ENCODE measurements at regions not wholly inside any gene's neighbourhood (a gene's known extent, or its start where the extent isn't known, plus 50 kb on each side); places are given as distances from the start of the nearest gene placed in this dataset.
A peak's percentile ranks its signal among the peaks of the same experiment; 100 is the strongest.

GRCh38 chr11:127995921-127996320, 591.4 kb downstream of the ETS1 start:
- H3K27me3 Mint-ChIP-seq (ENCODE audit: insufficient read depth, unreplicated experiment), result no peaks in the 10 kb centered on the region
- DNase-seq (ENCODE audit: unreplicated experiment), result no peak
- CTCF ChIA-PET, result interaction anchor here (0.6 kb wide), 1 partner anchor 395 kb away, joined by 3 read pairs; no protein-coding TSS in a partner anchor
- no peaks in the 10 kb centered on the region for H3K36me3 Mint-ChIP-seq (ENCODE audit: insufficient read depth, unreplicated experiment)
- peaks cover 4% of the 10 kb centered on the region for H3K9me3 Mint-ChIP-seq (ENCODE audit: unreplicated experiment)
- no TSS peak for BruUV-seq (replicated peaks)
- no peak for TF ChIP-seq CTCF (IDR thresholded peaks at IDR 0.05; ENCODE audit: unreplicated experiment)
- POLR2A ChIA-PET, result no interaction called here
- H3K4me1 Mint-ChIP-seq (ENCODE audit: insufficient read depth, unreplicated experiment), result peaks cover 23% of the 10 kb centered on the region
- H3K27ac Mint-ChIP-seq (ENCODE audit: low read depth, unreplicated experiment), result no peak overlapping the region
- H3K4me3 Mint-ChIP-seq (ENCODE audit: unreplicated experiment), result no peak overlapping the region
- intact Hi-C loops (cut with micrococcal nuclease), result no loop called here

GRCh38 chr11:127994736-127995135, 592.6 kb downstream of the ETS1 start:
- POLR2A ChIA-PET, result no interaction called here
- no peak for TF ChIP-seq CTCF (IDR thresholded peaks at IDR 0.05; ENCODE audit: unreplicated experiment)
- H3K9me3 Mint-ChIP-seq (ENCODE audit: unreplicated experiment), result peaks cover 4% of the 10 kb centered on the region
- peak; percentile 6 for DNase-seq (ENCODE audit: unreplicated experiment)
- BruUV-seq (replicated peaks), result no TSS peak
- H3K4me3 Mint-ChIP-seq (ENCODE audit: unreplicated experiment), result no peak overlapping the region
- H3K27ac Mint-ChIP-seq (ENCODE audit: low read depth, unreplicated experiment), result no peak overlapping the region
- intact Hi-C loops (cut with micrococcal nuclease), result no loop called here
- no peaks in the 10 kb centered on the region for H3K27me3 Mint-ChIP-seq (ENCODE audit: insufficient read depth, unreplicated experiment)
- CTCF ChIA-PET, result interaction anchor here (0.6 kb wide), 1 partner anchor 219 kb away, joined by 4 read pairs; no protein-coding TSS in a partner anchor
- peaks cover 23% of the 10 kb centered on the region for H3K4me1 Mint-ChIP-seq (ENCODE audit: insufficient read depth, unreplicated experiment)
- no peaks in the 10 kb centered on the region for H3K36me3 Mint-ChIP-seq (ENCODE audit: insufficient read depth, unreplicated experiment)

- TF ChIP-seq CTCF (IDR thresholded peaks at IDR 0.05; ENCODE audit: unreplicated experiment), result no peak
- no peaks in the 10 kb centered on the region for H3K27me3 Mint-ChIP-seq (ENCODE audit: insufficient read depth, unreplicated experiment)
- peaks cover 23% of the 10 kb centered on the region for H3K4me1 Mint-ChIP-seq (ENCODE audit: insufficient read depth, unreplicated experiment)
- intact Hi-C loops (cut with micrococcal nuclease), result no loop called here
- POLR2A ChIA-PET, result no interaction called here
- CTCF ChIA-PET, result no interaction called here
- BruUV-seq (replicated peaks), result no TSS peak
- DNase-seq (ENCODE audit: unreplicated experiment), result no peak
- H3K4me3 Mint-ChIP-seq (ENCODE audit: unreplicated experiment), result no peak overlapping the region
- H3K27ac Mint-ChIP-seq (ENCODE audit: low read depth, unreplicated experiment), result no peak overlapping the region
- H3K36me3 Mint-ChIP-seq (ENCODE audit: insufficient read depth, unreplicated experiment), result no peaks in the 10 kb centered on the region
- H3K9me3 Mint-ChIP-seq (ENCODE audit: unreplicated experiment), result no peaks in the 10 kb centered on the region
Observed at GRCh38 chr11:127993788-127994187, 593.6 kb downstream of the ETS1 start.

GRCh38 chr11:127993281-127993680, 594.1 kb downstream of the ETS1 start:
- no peak for TF ChIP-seq CTCF (IDR thresholded peaks at IDR 0.05; ENCODE audit: unreplicated experiment)
- ChIA-PET POLR2A (no interaction called here), CTCF (no interaction called here)
- H3K27me3 Mint-ChIP-seq (ENCODE audit: insufficient read depth, unreplicated experiment), result no peaks in the 10 kb centered on the region
- BruUV-seq (replicated peaks), result no TSS peak
- intact Hi-C loops (cut with micrococcal nuclease), result no loop called here
- no peak for DNase-seq (ENCODE audit: unreplicated experiment)
- H3K4me1 Mint-ChIP-seq (ENCODE audit: insufficient read depth, unreplicated experiment), result peaks cover 23% of the 10 kb centered on the region
- no peaks in the 10 kb centered on the region for H3K9me3 Mint-ChIP-seq (ENCODE audit: unreplicated experiment)
- no peak overlapping the region for H3K4me3 Mint-ChIP-seq (ENCODE audit: unreplicated experiment)
- no peaks in the 10 kb centered on the region for H3K36me3 Mint-ChIP-seq (ENCODE audit: insufficient read depth, unreplicated experiment)
- no peak overlapping the region for H3K27ac Mint-ChIP-seq (ENCODE audit: low read depth, unreplicated experiment)

Data from MCF 10A (cell line).